ENCODE measurements at regions not wholly inside any gene's neighbourhood (a gene's known extent, or its start where the extent isn't known, plus 50 kb on each side); places are given as distances from the start of the nearest gene placed in this dataset.
"Not testable (repeated sequence)": the region's sequence is repeated elsewhere in the genome, so short reads cannot be mapped to it uniquely, and the experiment has no call there.

GRCh38 chr5:125222597-125223240 lies 476.3 kb upstream of the ZNF608 start:
- DNase-seq, result no peak

GRCh38 chr5:125225424-125225823 lies 479.0 kb upstream of the ZNF608 start:
- DNase-seq, result no peak

GRCh38 chr5:125226825-125227224 lies 480.4 kb upstream of the ZNF608 start:
- no peak for DNase-seq

GRCh38 chr5:125227333-125228095 lies 481.1 kb upstream of the ZNF608 start:
- no peak for DNase-seq

GRCh38 chr5:125228363-125229070 lies 482.1 kb upstream of the ZNF608 start:
- DNase-seq, result no peak

- no peak for DNase-seq
Measured at GRCh38 chr5:125229556-125229955, 483.1 kb upstream of the ZNF608 start.

GRCh38 chr5:125232779-125233230 lies 486.4 kb upstream of the ZNF608 start:
- DNase-seq, result no peak

GRCh38 chr5:125233944-125234343 lies 487.5 kb upstream of the ZNF608 start:
- no peak for DNase-seq

GRCh38 chr5:125236007-125236406 lies 489.6 kb upstream of the ZNF608 start:
- no peak for DNase-seq

GRCh38 chr5:125236981-125237380 lies 490.5 kb upstream of the ZNF608 start:
- DNase-seq, result no peak

- DNase-seq, result no peak
Measured at GRCh38 chr5:125244531-125244930, 498.1 kb upstream of the ZNF608 start.

- no peak for DNase-seq
Measured at GRCh38 chr5:125245216-125245615, 498.8 kb upstream of the ZNF608 start.

- no peak for DNase-seq
Measured at GRCh38 chr5:125249400-125249799, 503.0 kb upstream of the ZNF608 start.

- DNase-seq, result no peak
Measured at GRCh38 chr5:125251703-125252102, 505.3 kb upstream of the ZNF608 start.

GRCh38 chr5:125253634-125254033 lies 507.2 kb upstream of the ZNF608 start:
- DNase-seq, result not testable (repeated sequence)

- DNase-seq, result no peak
Measured at GRCh38 chr5:125254267-125254666, 507.8 kb upstream of the ZNF608 start.

GRCh38 chr5:125256296-125256695 lies 509.9 kb upstream of the ZNF608 start:
- DNase-seq, result no peak

GRCh38 chr5:125257057-125257972 lies 510.9 kb upstream of the ZNF608 start:
- no peak for DNase-seq

- no peak for DNase-seq
Measured at GRCh38 chr5:125257997-125258396, 511.6 kb upstream of the ZNF608 start.

GRCh38 chr5:125258615-125259014 lies 512.2 kb upstream of the ZNF608 start:
- DNase-seq, result no peak

GRCh38 chr5:125261505-125262250 lies 515.2 kb upstream of the ZNF608 start:
- DNase-seq, result no peak

- DNase-seq, result no peak
Measured at GRCh38 chr5:125262782-125263181, 516.3 kb upstream of the ZNF608 start.
